HG02852 (cell line): ENCODE measurements at regions not wholly inside any gene's neighbourhood (a gene's known extent, or its start where the extent isn't known, plus 50 kb on each side); places are given as distances from the start of the nearest gene placed in this dataset.
"Not testable (repeated sequence)": the region's sequence is repeated elsewhere in the genome, so short reads cannot be mapped to it uniquely, and the experiment has no call there.

Experiments used
- ATAC-seq: cut with Tn5 transposase; IDR thresholded peaks from one replicate; pipeline ENCODE4 v1.9.1; 2021; ENCODE audit warnings: mild to moderate bottlenecking, moderate library complexity; ENCODE audit not compliant: unreplicated experiment

DNA sequence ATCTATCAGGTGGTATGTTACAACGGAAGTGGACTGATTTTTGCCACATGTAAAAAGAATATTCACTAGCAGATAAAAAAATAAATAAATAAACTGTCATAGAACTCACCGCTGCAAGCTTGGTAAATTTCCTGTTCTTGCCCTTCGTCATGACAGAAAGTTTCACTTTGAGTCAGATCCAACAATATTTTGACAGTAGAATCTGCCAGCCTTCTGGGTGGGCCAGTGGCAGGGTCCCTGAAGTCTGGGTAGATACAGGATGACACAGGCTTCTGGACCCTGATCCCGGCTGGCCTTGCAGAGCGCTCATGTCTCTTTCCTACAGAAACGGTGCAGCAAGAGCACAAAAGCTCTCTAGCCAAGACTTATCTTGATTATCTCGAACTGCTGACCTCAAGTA, 97.8 kb upstream of the PMAIP1 start:
- no peak for ATAC-seq

DNA sequence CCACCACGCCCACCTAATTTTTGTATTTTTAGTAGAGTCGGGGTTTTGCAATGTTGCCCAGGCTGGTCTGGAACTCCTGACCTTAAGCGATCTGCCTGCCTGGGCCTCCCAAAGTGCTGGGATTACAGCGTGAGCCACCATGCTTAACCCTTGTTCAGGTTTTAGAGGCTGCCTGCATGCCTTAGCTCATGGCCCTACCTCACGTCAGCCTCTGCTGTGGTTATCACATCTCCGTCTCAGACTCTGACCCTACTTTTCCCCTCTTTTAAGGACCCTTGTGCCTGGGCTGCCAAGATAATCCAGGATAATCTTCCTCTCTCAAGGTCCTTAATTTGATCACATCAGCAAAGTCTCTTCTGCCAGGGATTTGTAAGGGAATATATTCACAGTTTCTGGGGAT, 98.2 kb upstream of the PMAIP1 start:
- no peak for ATAC-seq

GRCh38 chr18:59800897-59801296, 98.9 kb upstream of the PMAIP1 start:
- no peak for ATAC-seq

- ATAC-seq, result no peak
Measured at GRCh38 chr18:59799383-59800015, 100.3 kb upstream of the PMAIP1 start.

DNA sequence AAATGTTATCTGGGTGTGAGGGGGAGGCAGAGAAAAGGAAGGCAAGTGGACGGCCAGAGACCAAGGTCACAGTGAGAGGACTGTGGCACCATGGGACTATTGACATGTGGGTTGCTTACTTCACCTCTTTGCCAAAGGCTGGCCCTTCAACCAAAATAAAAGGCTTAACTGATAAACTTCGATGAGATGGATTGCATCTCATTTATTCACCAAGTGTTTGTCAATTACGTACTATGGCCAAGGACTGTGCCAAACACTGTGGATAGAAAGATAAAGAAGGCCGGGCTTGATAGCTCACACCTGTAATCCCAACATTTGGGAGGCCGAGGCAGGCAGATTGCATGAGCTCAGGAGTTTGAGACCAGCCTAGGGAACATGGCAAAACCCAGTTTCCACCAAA, 98.7 kb upstream of the CCBE1 start:
- ATAC-seq, result no peak

DNA sequence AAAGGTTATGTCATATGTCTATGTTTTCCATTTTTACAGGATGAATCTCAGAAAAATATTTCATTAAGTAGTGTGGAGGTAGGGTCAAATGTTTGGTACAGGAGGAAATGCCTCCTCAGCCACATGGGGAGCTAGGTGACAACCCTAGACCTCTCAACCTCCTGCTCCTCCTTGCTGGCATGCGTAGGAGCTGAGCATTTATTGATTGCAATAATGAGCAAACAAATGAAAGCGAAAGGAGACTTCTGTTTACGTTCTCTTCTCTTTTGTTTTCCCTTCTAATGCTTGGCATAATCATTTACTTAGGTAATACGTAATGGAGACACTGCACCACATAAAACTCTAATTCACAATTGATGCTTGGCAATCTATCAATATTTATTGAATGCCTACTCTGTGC, 95.1 kb upstream of the CCBE1 start:
- ATAC-seq, result no peak

- not testable (repeated sequence) for ATAC-seq
Measured at GRCh38 chr18:59790346-59790936, 93.2 kb upstream of the CCBE1 start.

DNA sequence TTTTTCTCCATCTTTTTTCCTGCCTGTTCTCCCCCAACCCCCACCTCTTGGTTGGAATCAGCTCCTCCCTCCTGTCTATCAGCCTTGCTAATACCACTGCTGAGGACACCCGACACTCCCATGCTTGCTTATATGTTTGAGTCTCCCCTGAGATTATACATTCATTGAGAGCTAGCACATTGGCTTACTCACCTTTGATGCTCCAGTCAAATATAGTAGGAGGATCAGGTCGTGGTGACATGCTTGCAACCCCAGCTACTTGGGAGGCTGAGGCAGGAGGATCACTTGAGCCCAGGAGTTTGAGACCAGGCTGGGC, 91.5 kb upstream of the CCBE1 start:
- no peak for ATAC-seq

DNA sequence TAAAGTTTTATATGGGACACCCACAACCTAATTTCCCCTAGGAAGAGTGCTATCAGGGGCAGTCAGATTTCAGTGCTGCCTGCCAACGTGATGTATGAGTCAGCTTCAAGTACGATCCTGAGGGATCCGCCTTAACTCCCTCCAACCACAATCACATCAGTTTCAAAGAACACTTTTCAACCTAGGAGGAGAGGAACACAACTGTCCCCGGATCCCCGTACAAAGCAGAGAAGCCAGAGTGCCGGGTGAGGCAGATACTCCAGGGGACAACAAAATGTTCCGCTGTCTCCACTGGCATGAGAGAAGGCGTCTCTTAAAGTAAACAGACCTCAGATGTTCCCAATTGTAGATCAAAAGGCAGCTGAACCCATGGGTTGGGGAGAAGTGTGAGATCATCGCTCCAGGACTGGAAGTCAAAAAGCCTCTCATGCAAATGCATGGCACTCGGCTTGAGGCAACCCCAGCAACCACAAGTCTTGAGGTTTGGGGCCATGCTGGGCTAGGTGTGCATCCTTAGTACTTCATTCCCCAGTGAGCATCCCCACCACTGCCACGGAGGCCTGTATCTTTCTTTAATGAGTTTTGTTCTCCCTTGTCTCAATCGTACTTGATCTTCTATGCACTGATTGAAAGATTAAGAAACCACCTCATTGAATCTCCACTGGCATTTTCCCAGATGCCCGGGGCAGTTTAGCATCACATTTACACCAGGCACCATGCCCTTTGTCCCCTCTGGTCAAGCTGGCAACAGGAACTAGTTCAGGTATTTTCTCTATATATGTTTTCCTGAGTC, 91.0 kb upstream of the CCBE1 start:
- no peak for ATAC-seq

GRCh38 chr18:59784694-59785093, 87.5 kb upstream of the CCBE1 start:
- ATAC-seq, result no peak

GRCh38 chr18:59783138-59783537, 85.9 kb upstream of the CCBE1 start:
- ATAC-seq, result peak; percentile 81

- ATAC-seq, result no peak
Measured at GRCh38 chr18:59779979-59780378, 82.8 kb upstream of the CCBE1 start.

DNA sequence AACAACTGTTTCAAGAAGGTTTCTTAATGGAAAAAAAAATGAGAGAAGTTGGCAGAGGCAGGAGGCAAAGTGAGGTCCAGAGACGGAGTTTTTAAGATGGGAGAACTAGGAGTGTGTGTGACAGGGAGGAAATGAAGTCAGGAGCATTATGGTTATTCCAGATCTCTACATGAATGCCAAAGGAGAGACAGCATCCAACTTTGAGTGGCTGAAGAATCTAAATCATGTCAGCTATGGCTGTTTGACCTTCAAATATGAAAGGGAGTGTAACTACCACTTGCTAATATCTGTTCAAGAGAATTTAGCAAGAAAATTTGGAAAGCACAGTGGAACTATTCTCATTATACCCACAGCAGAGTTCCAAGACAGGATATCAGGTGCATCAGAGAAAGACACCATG, 81.2 kb upstream of the CCBE1 start:
- no peak for ATAC-seq

GRCh38 chr18:59777636-59778035, 80.4 kb upstream of the CCBE1 start:
- ATAC-seq, result no peak

- ATAC-seq, result no peak
Measured at GRCh38 chr18:59769129-59769865, 72.1 kb upstream of the CCBE1 start.

- no peak for ATAC-seq
Measured at GRCh38 chr18:59768409-59768808, 71.2 kb upstream of the CCBE1 start.

DNA sequence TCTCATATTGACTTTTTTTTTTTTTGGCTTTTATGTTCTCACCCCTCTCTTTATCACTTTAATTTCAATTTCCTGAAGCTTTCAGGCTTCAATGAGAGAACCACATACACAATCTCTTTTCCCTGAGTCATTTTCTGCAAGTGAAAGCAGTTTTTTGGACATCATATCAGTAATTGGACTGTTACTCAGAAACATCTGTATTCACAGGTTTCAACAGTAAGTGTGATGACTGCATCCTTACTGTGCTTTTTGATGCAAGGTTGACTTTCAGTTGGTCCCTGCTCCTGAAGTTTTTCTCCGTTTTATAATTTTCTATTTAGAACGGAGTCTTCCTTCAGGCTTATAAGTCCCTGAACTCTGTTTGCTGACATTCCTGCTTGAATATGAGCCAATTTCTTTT, 70.5 kb upstream of the CCBE1 start:
- ATAC-seq, result no peak

DNA sequence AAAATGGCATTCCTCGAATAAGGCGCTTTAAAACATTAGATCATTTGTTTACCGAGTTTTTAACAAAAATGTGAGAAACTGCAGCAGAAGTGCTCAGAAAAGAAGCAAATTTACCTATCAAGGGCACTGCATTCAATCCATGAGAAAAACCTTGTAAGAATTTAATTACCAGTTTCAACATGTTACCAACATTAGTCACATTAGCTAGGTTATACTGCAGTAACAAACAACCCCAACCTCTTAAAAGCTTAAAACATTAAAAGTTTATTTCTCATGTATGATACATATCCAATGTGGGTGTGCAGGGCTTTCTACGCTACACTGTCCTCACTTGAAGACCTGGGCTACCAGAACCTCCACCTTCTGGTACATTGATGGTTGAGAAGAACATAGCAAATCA, 68.1 kb upstream of the CCBE1 start:
- ATAC-seq, result no peak

GRCh38 chr18:59764281-59764680, 67.1 kb upstream of the CCBE1 start:
- ATAC-seq, result no peak

GRCh38 chr18:59763541-59764136, 66.4 kb upstream of the CCBE1 start:
- ATAC-seq, result no peak
